A673 (cell line): ENCODE measurements at regions not wholly inside any gene's neighbourhood (a gene's known extent, or its start where the extent isn't known, plus 50 kb on each side); places are given as distances from the start of the nearest gene placed in this dataset.

Experiments
- EZH2 ChIP-seq: fragments of 200-600 bp; sonication (generic); IDR thresholded peaks from 2 replicates; pipeline ENCODE4 v1.6.1; 2017; ENCODE audit warnings: borderline replicate concordance, low read depth, mild to moderate bottlenecking, mixed read lengths, antibody characterized with exemption, low read length; ENCODE audit not compliant: poor library complexity, severe bottlenecking
- TF ChIP-seq, protein P1 (sequence below): fragments of 300-800, 200-600 bp; sonication (generic); conservative IDR thresholded peaks from 2 replicates; pipeline ENCODE4 v1.5.1; 2017; ENCODE audit warnings: low read depth, mild to moderate bottlenecking, antibody characterized with exemption, low read length, moderate library complexity, mixed read lengths

DNA sequence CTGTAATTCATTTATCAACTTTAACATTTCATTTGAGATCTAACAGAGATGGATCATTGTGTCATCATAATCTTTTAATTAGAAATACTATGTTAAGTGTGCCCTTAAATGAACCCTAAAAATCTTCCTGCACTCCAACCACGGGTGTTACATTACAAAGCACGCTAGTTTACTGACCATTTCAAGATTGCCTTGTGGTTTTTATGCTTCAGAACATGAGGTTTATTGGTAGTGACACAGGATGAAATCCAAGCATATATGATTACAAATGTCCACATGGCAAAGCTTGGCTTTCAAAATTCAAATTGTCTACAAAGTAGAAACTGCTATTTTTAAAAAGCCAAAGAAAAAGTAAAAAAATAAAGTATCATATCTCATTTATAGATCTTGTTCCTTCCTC, 190.4 kb upstream of the USP25 start:
- TF ChIP-seq, protein P1, sequence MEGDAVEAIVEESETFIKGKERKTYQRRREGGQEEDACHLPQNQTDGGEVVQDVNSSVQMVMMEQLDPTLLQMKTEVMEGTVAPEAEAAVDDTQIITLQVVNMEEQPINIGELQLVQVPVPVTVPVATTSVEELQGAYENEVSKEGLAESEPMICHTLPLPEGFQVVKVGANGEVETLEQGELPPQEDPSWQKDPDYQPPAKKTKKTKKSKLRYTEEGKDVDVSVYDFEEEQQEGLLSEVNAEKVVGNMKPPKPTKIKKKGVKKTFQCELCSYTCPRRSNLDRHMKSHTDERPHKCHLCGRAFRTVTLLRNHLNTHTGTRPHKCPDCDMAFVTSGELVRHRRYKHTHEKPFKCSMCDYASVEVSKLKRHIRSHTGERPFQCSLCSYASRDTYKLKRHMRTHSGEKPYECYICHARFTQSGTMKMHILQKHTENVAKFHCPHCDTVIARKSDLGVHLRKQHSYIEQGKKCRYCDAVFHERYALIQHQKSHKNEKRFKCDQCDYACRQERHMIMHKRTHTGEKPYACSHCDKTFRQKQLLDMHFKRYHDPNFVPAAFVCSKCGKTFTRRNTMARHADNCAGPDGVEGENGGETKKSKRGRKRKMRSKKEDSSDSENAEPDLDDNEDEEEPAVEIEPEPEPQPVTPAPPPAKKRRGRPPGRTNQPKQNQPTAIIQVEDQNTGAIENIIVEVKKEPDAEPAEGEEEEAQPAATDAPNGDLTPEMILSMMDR, result no peak
- TF ChIP-seq EZH2, result no peak
